ENCODE measurements at regions not wholly inside any gene's neighbourhood (a gene's known extent, or its start where the extent isn't known, plus 50 kb on each side); places are given as distances from the start of the nearest gene placed in this dataset.

GRCh38 chrX:113412106-113412505 lies 571.5 kb upstream of the AMOT start:
- TF ChIP-seq POU6F1 (CRISPR knock-in tag; IDR thresholded peaks at IDR 0.05; ENCODE audit: borderline replicate concordance, low read depth): no peak
- no peak for TF ChIP-seq ESRRG (CRISPR knock-in tag; IDR thresholded peaks at IDR 0.05)
- no peak for TF ChIP-seq PATZ1 (CRISPR knock-in tag; IDR thresholded peaks at IDR 0.05; ENCODE audit: borderline replicate concordance)
- TF ChIP-seq ZFP30 (CRISPR knock-in tag; IDR thresholded peaks at IDR 0.05): no peak
- TF ChIP-seq ZFP3 (CRISPR knock-in tag; IDR thresholded peaks at IDR 0.05): no peak
- no peak for TF ChIP-seq TCF4 (CRISPR knock-in tag; IDR thresholded peaks at IDR 0.05; ENCODE audit: borderline replicate concordance)
- no peak for TF ChIP-seq BACH2 (CRISPR knock-in tag; IDR thresholded peaks at IDR 0.05; ENCODE audit: borderline replicate concordance)
- no peak for TF ChIP-seq ZC3H10 (CRISPR knock-in tag; IDR thresholded peaks at IDR 0.05)
- TF ChIP-seq ISL1 (CRISPR knock-in tag; IDR thresholded peaks at IDR 0.05): no peak
- TF ChIP-seq, protein P1, sequence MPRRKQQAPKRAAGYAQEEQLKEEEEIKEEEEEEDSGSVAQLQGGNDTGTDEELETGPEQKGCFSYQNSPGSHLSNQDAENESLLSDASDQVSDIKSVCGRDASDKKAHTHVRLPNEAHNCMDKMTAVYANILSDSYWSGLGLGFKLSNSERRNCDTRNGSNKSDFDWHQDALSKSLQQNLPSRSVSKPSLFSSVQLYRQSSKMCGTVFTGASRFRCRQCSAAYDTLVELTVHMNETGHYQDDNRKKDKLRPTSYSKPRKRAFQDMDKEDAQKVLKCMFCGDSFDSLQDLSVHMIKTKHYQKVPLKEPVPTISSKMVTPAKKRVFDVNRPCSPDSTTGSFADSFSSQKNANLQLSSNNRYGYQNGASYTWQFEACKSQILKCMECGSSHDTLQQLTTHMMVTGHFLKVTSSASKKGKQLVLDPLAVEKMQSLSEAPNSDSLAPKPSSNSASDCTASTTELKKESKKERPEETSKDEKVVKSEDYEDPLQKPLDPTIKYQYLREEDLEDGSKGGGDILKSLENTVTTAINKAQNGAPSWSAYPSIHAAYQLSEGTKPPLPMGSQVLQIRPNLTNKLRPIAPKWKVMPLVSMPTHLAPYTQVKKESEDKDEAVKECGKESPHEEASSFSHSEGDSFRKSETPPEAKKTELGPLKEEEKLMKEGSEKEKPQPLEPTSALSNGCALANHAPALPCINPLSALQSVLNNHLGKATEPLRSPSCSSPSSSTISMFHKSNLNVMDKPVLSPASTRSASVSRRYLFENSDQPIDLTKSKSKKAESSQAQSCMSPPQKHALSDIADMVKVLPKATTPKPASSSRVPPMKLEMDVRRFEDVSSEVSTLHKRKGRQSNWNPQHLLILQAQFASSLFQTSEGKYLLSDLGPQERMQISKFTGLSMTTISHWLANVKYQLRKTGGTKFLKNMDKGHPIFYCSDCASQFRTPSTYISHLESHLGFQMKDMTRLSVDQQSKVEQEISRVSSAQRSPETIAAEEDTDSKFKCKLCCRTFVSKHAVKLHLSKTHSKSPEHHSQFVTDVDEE (CRISPR knock-in tag; IDR thresholded peaks at IDR 0.05): no peak
- TF ChIP-seq CSDC2 (CRISPR knock-in tag; IDR thresholded peaks at IDR 0.05): no peak
- TF ChIP-seq CREB5 (CRISPR knock-in tag; IDR thresholded peaks at IDR 0.05; ENCODE audit: low read depth): no peak
- TF ChIP-seq OSR1 (CRISPR knock-in tag; IDR thresholded peaks at IDR 0.05): no peak
- no peak for TF ChIP-seq ARNTL (CRISPR knock-in tag; IDR thresholded peaks at IDR 0.05; ENCODE audit: borderline replicate concordance, low read depth)
- no peak for TF ChIP-seq ZNF565 (CRISPR knock-in tag; conservative IDR thresholded peaks at IDR 0.05; ENCODE audit: low read depth)

DNA sequence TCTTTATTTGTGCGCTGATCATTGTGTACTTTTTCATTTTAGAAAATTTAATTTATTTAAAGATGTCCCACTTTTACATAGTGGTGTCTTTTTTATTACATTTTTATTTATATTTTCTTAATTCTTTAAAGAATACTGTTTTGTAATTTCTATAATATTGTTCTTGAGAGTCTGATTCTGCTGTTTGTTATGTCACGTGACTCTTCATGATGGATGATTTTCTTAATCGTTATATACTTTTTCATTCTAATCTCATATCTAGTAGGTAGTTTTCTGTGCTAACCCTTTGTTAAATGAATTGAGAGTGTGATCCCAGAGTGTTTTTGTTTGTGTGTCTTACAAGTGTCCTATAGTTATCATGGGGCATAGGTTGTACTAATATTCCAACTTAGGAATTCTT lies 568.2 kb upstream of the AMOT start:
- no peak for ATAC-seq
- TF ChIP-seq ZC3H10 (CRISPR knock-in tag; IDR thresholded peaks at IDR 0.05) (no peak), CSRNP3 (CRISPR knock-in tag; IDR thresholded peaks at IDR 0.05) (no peak), ZNF565 (CRISPR knock-in tag; conservative IDR thresholded peaks at IDR 0.05; ENCODE audit: low read depth) (no peak), RARB (CRISPR knock-in tag; IDR thresholded peaks at IDR 0.05) (no peak), ISL1 (CRISPR knock-in tag; IDR thresholded peaks at IDR 0.05) (no peak), ESRRG (CRISPR knock-in tag; IDR thresholded peaks at IDR 0.05) (no peak), GLIS3 (CRISPR knock-in tag; IDR thresholded peaks at IDR 0.05) (no peak), PATZ1 (CRISPR knock-in tag; IDR thresholded peaks at IDR 0.05; ENCODE audit: borderline replicate concordance) (no peak), CSDC2 (CRISPR knock-in tag; IDR thresholded peaks at IDR 0.05) (no peak), TOX (CRISPR knock-in tag; IDR thresholded peaks at IDR 0.05; ENCODE audit: borderline replicate concordance) (no peak), BACH2 (CRISPR knock-in tag; IDR thresholded peaks at IDR 0.05; ENCODE audit: borderline replicate concordance) (no peak), ZNF8 (CRISPR knock-in tag; IDR thresholded peaks at IDR 0.05) (no peak), ZNF70 (CRISPR knock-in tag; IDR thresholded peaks at IDR 0.05) (no peak), OSR1 (CRISPR knock-in tag; IDR thresholded peaks at IDR 0.05) (no peak), POU6F1 (CRISPR knock-in tag; IDR thresholded peaks at IDR 0.05; ENCODE audit: borderline replicate concordance, low read depth) (no peak), ZFP3 (CRISPR knock-in tag; IDR thresholded peaks at IDR 0.05) (no peak), PPARA (CRISPR knock-in tag; IDR thresholded peaks at IDR 0.05; ENCODE audit: borderline replicate concordance) (no peak)
- TF ChIP-seq, protein P1 (CRISPR knock-in tag; IDR thresholded peaks at IDR 0.05): no peak

More at GRCh38 chrX:113412106-113412505, 571.5 kb upstream of the AMOT start:
- ATAC-seq: no peak

Measured in SK-N-SH treated with all-trans-retinoic acid at 6 μM for 48 hours (cell line).